KMS-11 (cell line): ENCODE measurements at regions not wholly inside any gene's neighbourhood (a gene's known extent, or its start where the extent isn't known, plus 50 kb on each side); places are given as distances from the start of the nearest gene placed in this dataset.

Experiments used
- H2AFZ ChIP-seq: fragments of 200-600 bp; sonication (generic); 2 replicates; pipeline ENCODE4 v1.6.1; 2016; ENCODE audit warnings: antibody characterized with exemption, mixed run types, low read depth
- H3K27ac ChIP-seq: fragments of 200-600 bp; sonication (generic); 2 replicates; pipeline ENCODE4 v1.6.1; 2016; ENCODE audit warnings: mild to moderate bottlenecking, mixed run types
- H3K27me3 ChIP-seq: fragments of 200-600 bp; sonication (generic); 2 replicates; pipeline ENCODE4 v1.6.1; 2017; ENCODE audit warnings: mild to moderate bottlenecking, low read depth, mixed run types, moderate library complexity; ENCODE audit not compliant: insufficient read depth
- H3K36me3 ChIP-seq: fragments of 200-600 bp; sonication (generic); 2 replicates; pipeline ENCODE4 v1.6.1; 2017; ENCODE audit warnings: mild to moderate bottlenecking, mixed run types; ENCODE audit not compliant: insufficient read depth
- H3K4me1 ChIP-seq: fragments of 200-600 bp; sonication (generic); 2 replicates; pipeline ENCODE4 v1.6.1; 2016; ENCODE audit warnings: mild to moderate bottlenecking, low read depth, mixed run types; ENCODE audit not compliant: poor library complexity, severe bottlenecking
- H3K4me2 ChIP-seq: fragments of 200-600 bp; sonication (generic); 2 replicates; pipeline ENCODE4 v1.7.0; 2016; ENCODE audit warnings: mild to moderate bottlenecking, mixed run types
- H3K4me3 ChIP-seq: fragments of 200-600 bp; sonication (generic); IDR thresholded peaks from 2 replicates; pipeline ENCODE4 v1.6.1; 2017; ENCODE audit warnings: low read depth, low read length, mixed read lengths; ENCODE audit not compliant: insufficient read depth
- H3K79me2 ChIP-seq: fragments of 200-600 bp; sonication (generic); 2 replicates; pipeline ENCODE4 v1.6.1; 2016; ENCODE audit warnings: low read depth, mixed run types; ENCODE audit not compliant: insufficient read depth
- H3K9ac ChIP-seq: fragments of 200-600 bp; sonication (generic); 2 replicates; pipeline ENCODE4 v1.6.1; 2016; ENCODE audit warnings: mild to moderate bottlenecking, mixed run types
- H4K20me1 ChIP-seq: fragments of 200-600 bp; sonication (generic); 2 replicates; pipeline ENCODE4 v1.6.1; 2016; ENCODE audit warnings: mild to moderate bottlenecking, mixed run types; ENCODE audit not compliant: insufficient read depth
- CTCF ChIP-seq: fragments of 200-600 bp; sonication (generic); conservative IDR thresholded peaks from 2 replicates; pipeline ENCODE4 v1.6.1; 2017; ENCODE audit warnings: low read depth, mild to moderate bottlenecking, antibody characterized with exemption, low read length, moderate library complexity, mixed read lengths

GRCh38 chr12:107325075-107325608 is 231.8 kb upstream of the CRY1 start:
- no peaks in the 10 kb centered on the region for H3K27me3 ChIP-seq
- H3K27ac ChIP-seq, result no peak overlapping the region
- no peaks in the 10 kb centered on the region for H4K20me1 ChIP-seq
- no peak for TF ChIP-seq CTCF
- no peaks in the 10 kb centered on the region for H3K79me2 ChIP-seq
- H3K36me3 ChIP-seq, result no peaks in the 10 kb centered on the region
- no peak overlapping the region for H3K4me2 ChIP-seq
- no peak overlapping the region for H3K9ac ChIP-seq
- H3K4me3 ChIP-seq, result no peak overlapping the region
- no peaks in the 10 kb centered on the region for H3K4me1 ChIP-seq
- no peak overlapping the region for H2AFZ ChIP-seq

- Histone ChIP-seq H3K79me2 (no peaks in the 10 kb centered on the region), H3K4me1 (no peaks in the 10 kb centered on the region), H3K4me3 (no peak overlapping the region), H3K36me3 (no peaks in the 10 kb centered on the region), H2AFZ (no peak overlapping the region), H3K9ac (no peak overlapping the region), H3K27me3 (no peaks in the 10 kb centered on the region), H3K27ac (no peak overlapping the region), H3K4me2 (no peak overlapping the region), H4K20me1 (no peaks in the 10 kb centered on the region)
- TF ChIP-seq CTCF, result no peak
These were observed 232.9 kb upstream of the CRY1 start for GRCh38 chr12:107326237-107326636.

GRCh38 chr12:107327651-107328182 is 234.4 kb upstream of the CRY1 start:
- no peaks in the 10 kb centered on the region for H3K79me2 ChIP-seq
- no peak for TF ChIP-seq CTCF
- no peak overlapping the region for H3K4me2 ChIP-seq
- H3K4me3 ChIP-seq, result no peak overlapping the region
- no peaks in the 10 kb centered on the region for H4K20me1 ChIP-seq
- H3K27me3 ChIP-seq, result no peaks in the 10 kb centered on the region
- no peak overlapping the region for H3K27ac ChIP-seq
- no peak overlapping the region for H2AFZ ChIP-seq
- no peaks in the 10 kb centered on the region for H3K36me3 ChIP-seq
- no peaks in the 10 kb centered on the region for H3K4me1 ChIP-seq
- no peak overlapping the region for H3K9ac ChIP-seq

GRCh38 chr12:107328442-107329133 is 235.2 kb upstream of the CRY1 start:
- Histone ChIP-seq H3K9ac (no peak overlapping the region), H2AFZ (no peak overlapping the region), H3K36me3 (no peaks in the 10 kb centered on the region), H3K79me2 (no peaks in the 10 kb centered on the region), H3K4me3 (no peak overlapping the region), H3K27ac (no peak overlapping the region), H3K27me3 (no peaks in the 10 kb centered on the region), H4K20me1 (no peaks in the 10 kb centered on the region), H3K4me1 (no peaks in the 10 kb centered on the region), H3K4me2 (no peak overlapping the region)
- TF ChIP-seq CTCF, result no peak
